Epithelial cell of esophagus (primary cell): ENCODE measurements at regions not wholly inside any gene's neighbourhood (a gene's known extent, or its start where the extent isn't known, plus 50 kb on each side); places are given as distances from the start of the nearest gene placed in this dataset.

ENCODE experiments used
- DNase-seq: peaks from one replicate; pipeline ENCODE4 v3.0.0; 2010; ENCODE audit warnings: low read depth
- H3K4me3 ChIP-seq: 2 replicates; pipeline ENCODE4 v1.5.1; 2011; ENCODE audit warnings: mild to moderate bottlenecking, low read length, control low read depth
- TF ChIP-seq, protein P1 (sequence below): IDR thresholded peaks from 2 replicates; pipeline ENCODE4 v1.5.1; 2011; ENCODE audit warnings: low read depth, mild to moderate bottlenecking, low read length, control low read depth, inconsistent platforms; ENCODE audit not compliant: insufficient read depth; ENCODE audit errors: missing control alignments

DNA sequence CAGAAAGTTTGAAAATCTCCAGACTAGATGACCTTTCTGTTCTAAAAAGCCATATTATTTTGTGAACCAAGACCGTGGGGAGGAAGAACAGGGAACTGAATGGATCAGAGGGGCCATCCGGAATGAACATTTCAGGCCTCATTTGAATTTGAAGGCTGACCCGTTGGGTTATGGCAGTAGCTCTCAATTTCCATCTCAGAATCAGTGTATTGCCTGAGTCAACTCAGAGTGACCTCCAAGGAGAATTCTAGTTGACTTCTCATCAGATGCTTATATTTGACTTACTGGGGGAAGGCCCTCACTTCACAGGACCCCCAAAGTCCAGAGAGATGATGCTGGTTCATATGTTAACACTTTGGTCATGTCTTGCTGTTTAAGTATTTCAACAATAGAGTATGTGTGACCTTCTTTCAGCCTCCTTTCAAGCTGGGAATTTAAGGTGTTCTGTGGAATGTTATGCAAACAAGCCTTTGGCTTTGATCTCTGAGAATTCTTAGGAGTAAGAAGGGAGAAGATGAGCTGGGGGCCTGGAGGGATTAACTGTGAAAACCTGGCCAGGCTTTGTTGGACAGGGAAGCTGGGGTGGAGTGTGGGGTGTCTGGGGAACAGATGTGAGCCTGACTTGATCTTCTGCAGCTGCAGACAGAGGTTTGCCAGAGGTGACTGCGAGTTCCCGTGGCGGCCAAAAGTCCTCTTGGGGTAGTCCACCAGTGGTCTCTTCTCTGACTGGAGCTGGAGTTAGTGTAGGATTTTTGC, 111.2 kb upstream of the RGMA start:
- no peak for DNase-seq
- H3K4me3 ChIP-seq, result no peak overlapping the region
- TF ChIP-seq, protein P1, sequence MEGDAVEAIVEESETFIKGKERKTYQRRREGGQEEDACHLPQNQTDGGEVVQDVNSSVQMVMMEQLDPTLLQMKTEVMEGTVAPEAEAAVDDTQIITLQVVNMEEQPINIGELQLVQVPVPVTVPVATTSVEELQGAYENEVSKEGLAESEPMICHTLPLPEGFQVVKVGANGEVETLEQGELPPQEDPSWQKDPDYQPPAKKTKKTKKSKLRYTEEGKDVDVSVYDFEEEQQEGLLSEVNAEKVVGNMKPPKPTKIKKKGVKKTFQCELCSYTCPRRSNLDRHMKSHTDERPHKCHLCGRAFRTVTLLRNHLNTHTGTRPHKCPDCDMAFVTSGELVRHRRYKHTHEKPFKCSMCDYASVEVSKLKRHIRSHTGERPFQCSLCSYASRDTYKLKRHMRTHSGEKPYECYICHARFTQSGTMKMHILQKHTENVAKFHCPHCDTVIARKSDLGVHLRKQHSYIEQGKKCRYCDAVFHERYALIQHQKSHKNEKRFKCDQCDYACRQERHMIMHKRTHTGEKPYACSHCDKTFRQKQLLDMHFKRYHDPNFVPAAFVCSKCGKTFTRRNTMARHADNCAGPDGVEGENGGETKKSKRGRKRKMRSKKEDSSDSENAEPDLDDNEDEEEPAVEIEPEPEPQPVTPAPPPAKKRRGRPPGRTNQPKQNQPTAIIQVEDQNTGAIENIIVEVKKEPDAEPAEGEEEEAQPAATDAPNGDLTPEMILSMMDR, result no peak

GRCh38 chr15:93196135-93196670, 107.2 kb upstream of the RGMA start:
- DNase-seq, result peak; percentile 36
- H3K4me3 ChIP-seq, result no peak overlapping the region
- TF ChIP-seq, protein P1, result no peak

- TF ChIP-seq, protein P1, result no peak
- no peak overlapping the region for H3K4me3 ChIP-seq
- DNase-seq, result no peak
Observed at GRCh38 chr15:93195109-93195508, 106.1 kb upstream of the RGMA start.

DNA sequence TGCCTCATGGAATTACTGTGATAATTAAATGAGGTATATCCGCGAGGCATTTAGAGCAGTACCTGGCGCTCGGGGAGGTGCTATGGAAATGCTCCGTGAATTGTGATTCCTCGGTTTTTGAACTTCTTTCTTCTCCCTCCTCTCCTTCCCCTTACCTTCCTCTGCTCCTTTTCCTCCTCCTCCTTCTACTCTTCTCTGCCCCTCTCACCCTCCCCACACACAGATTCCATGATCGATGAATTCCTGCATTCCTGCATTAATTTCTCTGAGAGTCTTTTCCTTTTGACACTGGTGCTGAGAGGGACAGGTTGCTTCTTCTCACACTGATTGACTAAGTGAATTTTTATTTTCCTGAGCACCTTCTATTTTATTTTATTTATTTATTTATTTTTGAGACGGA, 101.2 kb upstream of the RGMA start:
- TF ChIP-seq, protein P1, result no peak
- DNase-seq, result no peak
- H3K4me3 ChIP-seq, result no peak overlapping the region

DNA sequence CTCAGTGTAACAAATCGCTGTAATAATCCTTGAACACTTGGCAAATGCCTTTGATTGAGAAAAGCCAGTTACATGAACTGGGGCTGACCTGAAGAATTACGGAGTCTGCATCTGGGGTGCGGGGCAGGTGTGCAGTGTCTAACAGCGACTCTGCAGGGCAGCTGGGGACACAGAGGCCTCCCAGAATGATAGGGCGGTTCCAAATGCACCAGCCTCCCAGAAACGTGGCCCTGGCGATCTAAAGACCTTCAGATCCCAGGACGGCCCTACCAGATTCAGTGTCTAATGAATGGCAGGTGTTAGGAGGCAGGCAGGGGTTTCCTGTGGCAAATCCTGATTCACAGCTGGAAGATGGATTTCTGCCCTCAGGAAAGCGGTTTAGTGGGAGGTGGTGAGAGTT, 100.5 kb upstream of the RGMA start:
- no peak overlapping the region for H3K4me3 ChIP-seq
- no peak for DNase-seq
- TF ChIP-seq, protein P1, result no peak

GRCh38 chr15:93188236-93188635, 99.2 kb upstream of the RGMA start:
- no peak overlapping the region for H3K4me3 ChIP-seq
- no peak for DNase-seq
- TF ChIP-seq, protein P1, result no peak

DNA sequence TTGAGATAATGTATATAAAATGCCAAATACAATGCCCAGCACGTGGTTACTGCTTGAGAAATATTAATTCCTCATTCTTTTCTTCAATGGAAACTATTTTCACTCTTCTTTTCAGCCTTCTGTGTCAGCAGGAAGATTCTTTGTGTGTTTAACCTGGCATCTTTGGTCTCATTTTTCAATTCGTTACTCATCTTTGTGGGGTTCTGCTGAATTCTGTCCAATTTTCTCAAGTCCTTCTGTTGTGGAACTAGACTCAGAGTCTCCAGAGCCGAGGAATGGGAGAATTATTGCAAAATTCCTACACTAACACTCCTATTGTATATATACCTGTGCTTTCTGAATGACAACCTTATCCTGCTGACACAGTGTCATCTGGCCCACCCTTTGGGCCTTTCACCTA, 96.8 kb upstream of the RGMA start:
- no peak for DNase-seq
- H3K4me3 ChIP-seq, result no peak overlapping the region
- TF ChIP-seq, protein P1, result no peak
